GM19238 (cell line): ENCODE measurements at regions not wholly inside any gene's neighbourhood (a gene's known extent, or its start where the extent isn't known, plus 50 kb on each side); places are given as distances from the start of the nearest gene placed in this dataset.

Experiments used
- DNase-seq: peaks from one replicate; pipeline ENCODE4 v3.0.0; 2011; ENCODE audit warnings: low spot score; ENCODE audit not compliant: insufficient read length

DNA sequence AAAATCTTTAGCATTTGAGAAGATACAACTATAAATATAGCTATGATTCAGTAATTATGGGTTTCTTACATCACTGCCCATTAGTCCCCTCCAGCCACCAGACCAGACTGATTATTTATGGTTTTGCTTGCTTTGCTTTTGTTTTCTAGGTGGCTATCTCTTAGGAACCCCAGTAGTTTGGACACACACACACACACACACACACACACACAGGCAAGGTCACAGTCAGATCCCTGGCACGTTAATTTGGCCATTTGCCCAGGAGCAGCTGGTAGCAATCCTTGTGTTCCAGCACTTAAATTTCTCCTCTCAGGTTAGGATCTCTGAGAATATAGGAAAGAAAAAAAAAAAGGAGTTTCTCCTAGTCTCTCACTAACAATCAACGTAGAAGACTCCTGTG is 90.2 kb upstream of the RESF1 start:
- no peak for DNase-seq

DNA sequence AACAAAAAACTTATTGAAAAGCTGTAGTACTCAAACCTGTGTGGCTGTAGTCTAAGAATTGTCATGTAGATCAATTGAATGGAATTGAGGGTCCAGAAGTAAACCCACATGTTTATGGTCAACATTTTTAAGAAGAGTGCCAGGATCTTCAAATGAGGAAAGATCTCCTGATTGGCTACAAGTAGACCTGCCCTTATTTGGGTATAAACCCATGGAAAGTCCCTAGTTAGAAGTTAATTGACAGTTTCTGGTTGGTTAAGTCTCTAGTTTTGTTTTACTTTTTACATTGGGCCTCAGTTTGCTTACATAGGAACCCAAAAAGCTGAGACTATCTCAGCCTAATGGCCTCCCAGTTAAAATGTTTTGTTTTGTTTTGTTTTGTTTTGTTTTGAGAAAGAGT is 91.9 kb upstream of the RESF1 start:
- no peak for DNase-seq

GRCh38 chr12:31866523-31866922 is 92.7 kb upstream of the RESF1 start:
- DNase-seq: no peak

- DNase-seq: no peak
These were observed 94.2 kb upstream of the RESF1 start for GRCh38 chr12:31865023-31865422.

GRCh38 chr12:31861360-31861759 is 97.9 kb upstream of the RESF1 start:
- no peak for DNase-seq

GRCh38 chr12:31860401-31860800 is 98.8 kb upstream of the RESF1 start:
- DNase-seq: no peak

- no peak for DNase-seq
These were observed 99.8 kb upstream of the RESF1 start for GRCh38 chr12:31859232-31859977.

DNA sequence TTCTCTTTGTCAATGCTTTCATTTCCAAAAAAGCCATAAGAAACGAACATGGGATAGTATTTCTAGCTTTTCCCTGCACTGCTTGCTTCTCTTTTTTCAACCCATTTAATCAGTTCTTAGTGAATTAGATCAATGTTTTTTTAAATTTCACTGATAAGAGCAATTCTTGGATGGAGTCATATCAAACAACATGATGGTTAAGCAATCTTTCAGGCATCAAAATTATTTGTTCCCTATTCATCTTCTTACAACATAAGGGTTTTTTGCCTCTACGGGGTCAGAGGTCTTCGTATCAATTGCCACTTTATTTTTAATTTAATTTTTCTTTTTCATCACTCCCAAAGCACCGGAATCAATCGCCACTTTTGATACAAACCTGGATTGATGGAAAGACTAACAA is 103.8 kb upstream of the RESF1 start:
- DNase-seq: no peak

GRCh38 chr12:31853977-31854376 is 105.2 kb upstream of the RESF1 start:
- no peak for DNase-seq

GRCh38 chr12:31853520-31853919 is 105.7 kb upstream of the RESF1 start:
- no peak for DNase-seq

GRCh38 chr12:31850268-31850667 is 108.9 kb upstream of the RESF1 start:
- DNase-seq: no peak

DNA sequence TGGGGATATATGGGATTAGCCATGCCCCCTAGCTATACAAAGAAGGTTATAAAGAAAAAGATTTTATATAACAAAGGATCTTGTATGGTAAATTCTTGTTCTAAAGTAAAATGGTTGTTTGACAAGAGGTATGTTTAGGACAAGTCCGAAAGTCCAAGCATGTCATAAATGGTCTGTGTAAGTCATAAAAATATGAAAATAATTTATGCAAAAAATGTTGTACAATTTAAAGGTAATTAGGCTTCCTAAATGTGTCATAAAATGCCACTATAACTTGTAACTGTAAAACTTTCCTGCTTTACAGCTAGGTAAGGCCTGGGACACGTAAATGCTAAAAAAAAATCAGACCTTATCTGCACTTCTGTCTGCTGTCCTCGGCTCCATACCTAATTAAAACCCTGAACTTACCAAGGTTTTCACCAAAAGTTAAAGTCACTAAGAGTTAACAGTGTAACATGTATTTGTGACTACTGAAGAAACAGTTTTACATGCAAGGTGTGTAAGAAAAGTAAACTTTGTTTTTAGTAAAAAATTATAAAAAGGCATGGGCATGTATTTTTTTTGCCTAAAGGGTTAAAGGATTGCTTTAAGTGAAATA is 110.0 kb upstream of the RESF1 start:
- no peak for DNase-seq

DNA sequence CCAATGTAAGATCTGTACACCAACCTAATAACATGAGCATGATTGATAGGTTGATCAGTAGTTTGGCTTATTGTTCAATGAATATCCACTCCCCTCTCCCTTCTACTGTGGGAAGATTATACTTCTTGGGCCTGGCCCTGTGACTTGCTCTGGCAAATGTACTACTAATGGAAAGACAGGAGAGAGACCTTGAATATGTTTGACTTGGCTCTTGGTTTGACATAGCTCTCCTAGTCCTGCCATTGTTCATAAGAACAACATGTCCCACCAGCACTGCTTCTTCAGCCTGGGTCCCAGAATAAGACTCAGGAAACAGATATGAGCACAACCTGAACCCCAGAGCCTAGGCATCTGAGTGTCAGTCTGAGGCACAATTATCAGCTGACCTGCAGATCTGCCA is 112.8 kb upstream of the RESF1 start:
- DNase-seq: no peak

DNA sequence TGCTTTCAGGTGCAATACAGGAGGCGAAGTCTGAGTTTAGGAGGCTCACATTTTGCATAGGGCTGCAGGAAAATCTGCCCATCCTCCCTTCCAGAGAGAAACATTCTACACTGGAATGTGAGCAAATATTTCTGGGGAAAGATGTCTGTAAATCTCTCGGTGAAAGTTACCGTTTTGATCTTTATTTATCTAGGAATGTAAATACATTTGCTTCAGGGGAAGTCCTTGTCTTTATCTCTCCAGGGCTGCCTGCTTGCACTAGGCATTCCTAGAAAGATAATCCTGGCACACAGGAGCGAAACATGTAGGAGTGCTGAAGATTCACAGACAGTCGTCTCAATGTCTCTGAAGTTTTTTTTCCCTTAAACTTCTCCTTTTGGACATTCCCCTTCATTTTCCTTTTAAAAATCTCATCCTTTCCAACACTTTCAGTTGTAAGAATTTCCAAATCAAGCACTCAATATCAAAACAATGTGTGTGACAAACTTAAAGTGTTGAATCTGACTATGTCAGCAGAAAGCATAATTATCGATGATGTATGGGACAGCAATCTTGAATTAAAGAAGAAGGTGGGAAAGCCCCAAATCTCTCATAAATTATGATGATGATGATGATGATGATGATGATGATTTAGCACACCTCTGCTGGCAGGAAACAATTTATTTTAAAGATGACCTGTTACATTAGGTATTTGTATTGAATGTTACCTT is 113.4 kb upstream of the RESF1 start:
- no peak for DNase-seq

DNA sequence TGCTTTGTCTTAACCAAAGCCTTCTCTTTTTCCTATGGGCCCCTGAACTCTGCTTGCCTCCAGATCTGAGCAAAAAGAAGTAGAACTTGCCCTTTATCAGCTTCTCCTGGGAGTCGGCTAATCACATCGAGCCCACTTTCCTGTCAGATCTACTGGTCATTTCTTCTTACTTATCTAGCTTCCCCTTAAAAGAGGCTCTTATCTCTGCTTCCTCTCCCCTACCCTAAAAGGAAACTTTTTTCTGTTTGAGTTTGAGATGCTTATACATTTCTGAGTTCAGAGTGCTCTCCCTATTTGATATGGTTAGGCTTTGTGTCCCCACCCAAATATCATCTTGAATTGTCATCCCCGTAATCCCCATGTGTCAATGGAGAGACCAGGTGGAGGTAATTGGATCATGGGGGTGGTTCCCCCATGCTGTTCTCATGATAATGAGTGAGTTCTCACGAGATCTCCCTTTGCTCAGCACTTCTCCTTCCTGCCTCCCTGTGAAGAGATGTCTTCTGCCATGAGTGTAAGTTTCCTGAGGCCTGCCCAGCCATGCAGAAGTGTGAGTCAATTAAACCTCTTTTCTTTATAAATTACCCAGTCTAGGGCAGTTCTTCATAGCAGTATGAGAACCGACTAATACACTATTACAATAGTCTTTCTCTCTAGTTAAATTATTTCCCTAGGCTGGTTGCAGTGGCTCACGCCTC is 114.7 kb upstream of the AMN1 start:
- no peak for DNase-seq

- DNase-seq: no peak
These were observed 109.1 kb upstream of the AMN1 start for GRCh38 chr12:31837913-31838312.

DNA sequence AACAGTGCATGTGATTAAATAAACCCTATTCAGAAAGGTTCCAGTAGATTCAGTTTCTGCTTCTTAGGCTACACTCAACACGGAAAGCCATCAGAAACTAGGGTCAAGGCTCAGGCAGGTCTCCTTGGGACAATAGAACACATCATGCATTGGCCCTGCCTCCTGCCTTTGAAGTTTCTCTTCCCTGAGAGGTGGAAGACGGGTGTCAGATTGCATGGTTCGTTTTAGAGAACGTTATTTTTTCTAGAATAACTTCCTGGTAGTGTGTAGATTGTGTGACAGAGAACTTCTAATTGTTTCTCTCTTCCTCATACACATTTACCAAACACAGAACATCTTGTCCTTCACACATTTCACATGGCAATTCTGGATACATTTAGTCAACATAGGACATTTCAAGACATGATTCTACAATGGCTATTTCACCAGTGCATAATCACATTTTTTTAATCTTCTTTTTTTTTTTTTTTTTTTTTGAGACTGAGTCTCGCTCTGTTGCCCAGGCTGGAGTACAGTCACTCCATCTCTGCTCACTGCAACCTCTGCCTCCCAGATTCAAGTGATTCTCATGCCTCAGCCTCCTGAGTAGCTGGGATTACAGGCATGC is 106.6 kb upstream of the AMN1 start:
- no peak for DNase-seq

- no peak for DNase-seq
These were observed 105.3 kb upstream of the AMN1 start for GRCh38 chr12:31834150-31834549.

DNA sequence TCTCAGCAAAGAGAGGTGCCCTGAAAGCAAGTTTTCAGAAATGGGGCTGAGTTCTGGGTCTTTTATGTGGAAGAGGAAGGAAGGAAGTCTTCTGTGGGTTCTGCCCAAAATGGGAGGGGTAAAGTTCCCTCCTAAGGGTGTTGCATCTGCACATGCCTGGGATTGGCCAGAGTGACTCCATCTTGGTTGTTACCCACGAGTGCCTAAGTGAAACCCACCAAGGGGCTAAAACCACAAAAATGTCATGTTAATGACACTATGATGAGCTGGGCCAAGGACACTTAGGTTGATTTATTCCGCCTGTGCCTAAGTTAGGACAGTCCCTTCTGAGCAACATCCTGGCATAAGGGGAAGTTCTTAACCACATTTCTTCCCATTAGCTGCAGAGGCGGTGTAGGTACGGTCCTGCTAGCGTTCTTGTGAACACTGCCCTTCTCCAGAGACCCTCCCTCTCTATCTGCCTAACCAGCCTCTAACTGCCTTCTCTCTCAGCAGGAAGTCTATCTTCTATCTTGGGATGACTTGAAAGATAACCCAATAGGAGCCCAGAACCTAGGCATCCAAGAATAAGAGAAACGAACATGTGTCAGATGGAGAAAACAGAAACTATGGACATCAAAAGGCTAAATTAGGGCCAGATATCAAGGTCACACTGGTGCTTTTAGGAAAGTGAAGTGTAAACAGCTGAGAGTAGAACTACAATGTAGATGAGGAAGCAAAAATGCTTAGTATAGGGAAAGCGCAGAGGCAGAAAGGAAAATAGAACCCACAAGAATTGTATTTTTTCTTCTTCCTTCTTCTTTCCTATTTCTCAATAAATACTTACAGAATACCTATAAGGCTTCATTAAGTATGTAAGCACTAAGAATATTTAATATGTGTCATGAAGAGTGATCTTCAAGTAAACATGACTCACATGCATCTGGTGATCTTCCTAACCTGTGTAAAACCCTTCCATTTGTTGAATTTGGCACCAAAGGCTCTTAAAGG is 104.2 kb upstream of the AMN1 start:
- no peak for DNase-seq

GRCh38 chr12:31828071-31828470 is 99.2 kb upstream of the AMN1 start:
- no peak for DNase-seq
